ENCODE measurements at regions not wholly inside any gene's neighbourhood (a gene's known extent, or its start where the extent isn't known, plus 50 kb on each side); places are given as distances from the start of the nearest gene placed in this dataset.

DNA sequence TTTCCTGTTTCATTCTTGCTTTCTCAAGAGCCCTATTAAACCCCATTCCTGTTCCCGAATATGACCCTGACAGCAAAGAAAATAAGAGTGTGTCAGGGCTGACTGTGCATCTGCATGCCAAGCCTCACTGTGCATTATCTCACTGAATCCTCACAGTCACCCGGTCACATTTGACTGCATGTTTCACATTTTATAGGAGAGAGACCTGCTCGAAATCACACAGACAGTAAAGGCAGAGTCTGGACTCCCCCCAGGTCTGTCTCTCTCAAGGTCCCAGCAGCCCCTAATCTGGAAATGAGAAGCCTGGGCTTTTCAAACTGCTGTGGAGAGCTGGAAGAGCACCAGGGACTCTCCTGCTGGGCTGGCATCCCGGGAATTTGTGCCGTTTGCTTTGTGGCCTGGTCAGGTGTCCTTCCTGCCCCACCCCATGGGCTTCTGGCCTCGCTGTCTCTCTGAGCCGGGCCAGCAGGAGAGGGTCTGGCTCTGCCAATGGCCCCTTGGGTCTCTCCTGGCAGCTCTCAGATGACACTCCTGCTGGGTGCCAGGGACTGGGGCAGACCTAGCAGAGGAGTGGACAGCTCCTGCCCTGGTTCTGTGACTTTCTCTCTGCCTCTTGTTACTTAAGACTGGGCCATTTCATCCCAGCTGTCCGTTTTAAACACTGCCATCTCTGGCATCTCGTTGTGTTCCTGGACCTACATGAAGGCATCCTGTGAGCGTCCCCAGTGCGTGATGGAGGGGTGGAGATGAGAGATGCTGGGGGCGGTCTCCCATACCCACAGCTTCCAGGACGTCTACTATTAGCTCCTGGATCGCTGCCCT, 173.6 kb downstream of the ARHGAP12 start:
- no peak for DNase-seq

DNA sequence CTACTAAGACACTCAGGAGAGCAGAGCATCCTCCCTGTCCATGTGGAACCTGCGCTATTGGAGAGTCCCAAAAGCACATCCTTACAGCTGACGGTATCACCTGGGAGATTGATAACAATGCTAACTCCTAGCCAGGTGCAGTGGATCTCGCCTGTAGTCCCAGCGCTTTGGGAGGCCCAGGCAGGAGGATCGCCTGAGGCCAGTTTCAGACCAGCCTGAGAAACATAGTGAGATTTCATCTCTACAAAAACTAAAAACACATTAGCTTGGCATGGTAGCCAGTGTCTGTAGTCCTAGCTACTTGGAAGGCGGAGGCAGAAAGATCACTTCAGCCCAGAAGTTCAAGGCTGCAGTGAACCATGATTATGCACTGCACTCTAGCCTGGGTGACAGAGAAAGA, 174.9 kb downstream of the ARHGAP12 start:
- no peak for DNase-seq

DNA sequence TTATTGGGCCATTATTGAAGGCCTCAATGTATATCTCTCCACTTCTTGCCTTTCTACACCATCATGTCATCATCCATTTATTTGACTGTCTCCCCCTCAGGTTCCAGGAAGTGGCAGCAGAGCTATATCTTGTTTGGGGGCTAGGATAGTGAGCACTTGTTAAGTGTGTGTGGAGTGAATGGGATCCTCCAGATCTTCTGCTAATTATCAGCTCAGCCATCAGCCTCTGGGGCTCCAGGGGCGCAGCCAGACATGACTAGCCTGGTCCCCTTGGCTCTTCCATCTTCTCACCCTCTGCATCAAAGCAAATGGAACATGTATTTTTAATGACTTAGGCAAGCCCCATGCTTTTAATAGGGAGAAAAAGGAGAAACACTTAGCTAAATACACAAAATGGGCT, 176.5 kb downstream of the ARHGAP12 start:
- no peak for DNase-seq

DNA sequence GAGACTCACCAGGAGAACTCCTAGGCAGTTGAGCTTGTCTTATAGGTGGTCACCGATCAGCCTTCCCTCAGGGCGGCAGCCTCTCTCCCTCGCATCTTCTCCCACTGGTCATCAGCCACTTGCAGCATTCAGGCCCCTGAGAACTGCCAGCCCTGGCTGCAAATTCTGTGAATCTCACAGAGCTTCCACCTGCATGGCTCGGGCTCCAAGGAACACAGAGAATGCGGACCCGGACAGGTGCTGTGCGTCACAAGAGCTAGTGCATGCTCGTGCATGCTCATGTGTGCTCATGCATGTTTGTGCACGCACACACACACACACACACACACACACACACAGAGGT, 176.9 kb downstream of the ARHGAP12 start:
- no peak for DNase-seq

DNA sequence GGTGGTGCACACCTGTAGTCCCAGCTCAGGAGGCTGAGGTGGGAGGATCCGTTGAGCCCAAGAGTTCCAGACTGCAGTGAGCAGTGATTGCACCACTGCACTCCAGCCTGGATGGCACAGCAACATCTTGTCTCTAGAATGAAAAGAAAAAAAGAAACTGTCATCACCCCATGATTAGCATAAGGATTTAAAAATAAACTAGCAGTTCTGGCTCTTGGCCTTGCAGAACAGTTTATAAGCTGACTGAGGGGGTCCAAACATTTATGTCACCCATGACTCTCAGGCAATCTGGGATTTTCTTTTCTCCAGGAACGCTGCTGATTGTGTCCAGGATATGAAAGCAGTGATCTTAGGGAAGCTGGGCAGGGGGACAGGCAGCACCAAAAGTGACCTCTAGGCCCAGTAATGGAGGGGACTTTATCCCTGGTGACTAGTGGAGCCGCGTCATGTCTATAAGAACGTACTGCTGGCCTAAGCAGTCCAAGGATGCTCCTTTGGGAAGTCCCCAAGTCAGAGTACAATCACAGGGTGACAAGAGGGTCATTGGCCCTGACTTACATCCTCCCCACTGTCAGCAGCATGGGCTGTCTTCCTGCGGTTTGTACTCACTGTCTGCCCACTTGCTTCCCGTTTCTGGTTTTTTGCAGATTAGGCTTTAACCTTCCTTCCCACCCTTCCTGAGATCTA, 177.4 kb downstream of the ARHGAP12 start:
- DNase-seq = peak; percentile 33

DNA sequence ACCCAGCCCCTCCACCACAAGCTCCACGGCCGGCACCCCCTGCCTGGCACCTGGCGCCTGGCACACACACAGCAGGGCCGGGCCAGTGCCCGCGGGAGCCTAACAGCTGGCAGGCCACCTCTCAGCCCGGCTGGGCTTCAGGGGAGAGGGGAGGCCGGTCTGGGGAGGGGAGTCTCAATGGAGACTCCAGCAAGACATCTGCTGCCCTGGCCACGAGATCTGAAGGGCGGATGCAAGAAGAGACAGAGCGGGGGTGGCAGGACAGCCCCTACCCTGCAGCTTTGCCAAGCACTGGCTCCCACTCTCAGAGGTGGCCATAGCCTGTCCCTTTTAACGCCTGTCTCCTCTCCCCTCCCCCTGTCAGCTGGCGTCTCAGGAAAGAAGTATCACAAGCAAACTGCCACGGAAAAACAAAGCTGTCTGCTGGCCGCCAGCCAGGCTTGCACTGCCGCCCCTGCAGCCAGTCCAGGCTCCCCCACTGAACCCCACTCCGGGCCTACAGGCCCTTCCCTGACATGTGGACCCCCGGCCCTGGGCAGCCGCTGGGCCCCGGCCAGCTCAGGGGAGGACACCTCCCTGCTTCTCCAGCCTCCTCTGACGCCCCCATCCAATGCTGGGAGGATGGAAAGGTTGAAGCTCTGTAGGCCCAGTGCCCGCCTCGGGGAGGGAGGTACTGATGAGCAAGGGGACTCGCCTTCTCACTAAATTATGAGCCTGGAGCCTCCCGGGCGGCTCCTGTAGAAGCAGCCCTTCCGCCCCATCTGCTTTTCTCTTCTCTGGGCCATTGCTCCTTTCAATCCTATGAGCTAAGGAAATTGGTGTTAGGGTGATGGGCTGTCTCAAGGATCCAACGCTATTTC, 178.4 kb downstream of the ARHGAP12 start:
- no peak for DNase-seq

DNA sequence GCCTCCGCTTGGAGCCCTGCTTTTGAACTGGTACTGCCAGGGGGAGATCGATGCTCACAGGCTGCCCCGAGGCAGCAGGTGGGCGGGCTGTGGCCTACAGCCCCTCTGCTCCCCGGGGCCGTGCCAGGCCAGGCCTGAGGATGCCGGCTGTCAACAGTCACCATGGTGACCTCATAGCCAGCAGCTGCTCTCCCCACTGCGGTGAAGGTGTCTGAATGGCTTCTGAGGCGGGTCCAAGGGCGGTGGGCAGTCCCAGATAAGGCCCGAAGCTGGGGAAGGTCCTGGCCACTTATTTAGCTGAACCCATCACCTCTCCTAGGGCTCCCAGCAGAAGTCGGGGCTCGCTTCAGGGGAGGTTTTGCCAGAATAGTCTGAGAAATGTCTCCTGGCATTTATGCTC, 179.3 kb downstream of the ARHGAP12 start:
- no peak for DNase-seq

DNA sequence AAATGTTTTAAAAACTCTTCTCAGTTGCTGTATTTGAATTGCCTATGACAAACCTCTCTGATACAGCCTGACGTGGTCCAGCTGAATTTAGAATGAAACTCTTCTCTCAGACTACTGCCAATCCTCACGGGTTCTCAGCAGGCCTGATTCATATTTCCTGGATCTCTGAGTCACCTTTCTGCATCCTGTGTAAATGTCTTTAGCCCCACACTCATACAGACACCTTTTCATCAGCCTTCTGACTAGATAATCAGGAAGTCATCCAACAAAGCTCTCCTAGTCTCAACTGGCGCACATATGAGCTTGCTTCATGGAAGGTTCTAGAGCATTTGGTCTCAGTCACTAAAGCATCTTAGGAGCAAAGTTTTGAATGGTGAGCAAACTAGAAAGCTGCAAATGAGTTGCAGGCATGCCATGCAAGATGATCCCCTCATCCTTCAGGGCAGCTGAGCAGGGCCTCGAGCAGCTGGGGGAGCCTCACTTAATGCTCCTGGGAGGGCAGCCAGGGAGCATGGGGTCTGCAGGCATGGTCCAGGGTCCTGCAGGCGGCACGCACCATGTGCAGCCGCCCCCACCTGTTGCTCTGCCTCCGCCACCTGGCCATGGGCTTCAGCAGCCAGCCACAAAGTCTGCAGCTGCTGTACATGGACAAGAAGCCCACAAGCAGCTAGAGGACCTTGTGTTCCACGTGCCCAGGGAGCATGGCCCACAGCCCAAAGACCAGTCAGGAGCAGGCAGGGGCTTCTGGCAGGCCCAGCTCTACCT, 182.8 kb downstream of the ARHGAP12 start:
- DNase-seq = no peak

DNA sequence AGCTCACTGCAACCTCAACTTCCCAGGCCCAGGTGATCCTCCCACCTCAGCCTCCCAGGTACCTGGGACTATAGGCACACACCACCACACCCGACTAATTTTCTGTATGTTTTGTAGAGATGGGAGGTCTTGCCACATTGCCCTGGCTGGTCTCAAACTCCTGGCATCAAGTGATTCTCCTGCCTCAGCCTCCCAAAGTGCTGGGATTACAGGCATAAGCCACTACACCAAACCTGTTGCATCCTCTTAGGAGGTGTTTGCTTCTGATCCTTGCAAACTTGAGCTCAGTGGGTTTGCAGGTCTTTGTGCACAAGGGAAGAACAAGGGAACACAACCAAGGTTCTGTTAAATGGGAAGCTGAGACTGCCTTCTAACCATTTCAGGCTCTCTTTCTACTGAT, 184.6 kb downstream of the ARHGAP12 start:
- DNase-seq = no peak

DNA sequence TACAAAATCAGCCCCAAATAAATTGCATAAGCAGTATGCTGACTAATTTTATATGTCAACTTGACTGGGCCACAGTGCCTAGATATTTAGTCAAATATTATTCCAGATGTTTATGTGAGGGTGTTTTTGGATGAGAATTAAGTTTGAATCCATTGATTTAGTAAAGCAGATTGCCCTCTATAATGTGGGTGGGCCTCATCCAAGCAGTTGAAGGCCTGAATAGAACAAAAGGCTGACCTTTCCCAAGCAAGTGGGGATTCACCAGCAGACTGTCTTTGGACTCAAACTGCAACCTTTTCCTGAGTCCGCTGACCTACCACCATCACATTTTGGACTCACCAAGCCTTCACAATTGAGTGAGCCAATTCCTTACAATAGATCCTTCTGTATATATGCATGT, 186.4 kb downstream of the ARHGAP12 start:
- DNase-seq = no peak

DNA sequence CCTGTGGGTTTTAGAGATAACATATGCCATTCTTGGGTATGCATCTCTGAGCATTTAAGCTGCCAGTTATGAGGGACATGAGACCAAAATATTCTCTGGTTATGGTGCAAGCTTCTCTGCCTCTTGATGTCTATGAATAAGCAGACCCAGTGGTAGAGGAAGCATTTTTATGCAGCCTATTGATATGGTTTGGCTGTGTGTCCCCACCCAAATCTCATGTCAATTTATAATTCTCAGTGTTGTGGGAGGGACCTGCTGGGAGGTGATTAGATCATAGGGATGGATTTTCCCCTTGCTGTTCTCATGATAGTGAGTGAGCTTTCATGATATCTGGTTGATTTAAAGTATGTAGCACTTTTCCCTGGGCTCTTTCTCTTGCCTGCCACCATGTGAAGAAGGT, 187.2 kb downstream of the ARHGAP12 start:
- DNase-seq = no peak

DNA sequence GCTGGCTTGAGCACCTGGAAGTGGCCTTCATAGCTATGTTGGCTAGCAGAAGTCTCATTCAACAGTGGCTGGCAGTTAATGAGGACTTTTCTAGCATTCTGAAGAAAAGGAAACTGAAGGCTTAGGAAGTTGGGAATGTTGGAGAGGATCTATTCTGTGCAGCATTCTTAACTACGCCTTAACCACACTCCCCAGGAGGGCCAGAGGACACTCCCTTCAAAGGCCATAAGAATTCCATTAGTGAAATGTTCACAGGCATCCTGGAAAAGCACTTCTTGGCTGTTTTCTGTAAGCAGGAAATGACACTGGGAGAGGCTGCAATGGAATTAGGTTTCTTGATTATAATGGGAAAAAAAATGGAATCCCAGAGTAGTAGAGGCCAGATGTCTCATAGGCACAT, 188.9 kb downstream of the ARHGAP12 start:
- DNase-seq = no peak

DNA sequence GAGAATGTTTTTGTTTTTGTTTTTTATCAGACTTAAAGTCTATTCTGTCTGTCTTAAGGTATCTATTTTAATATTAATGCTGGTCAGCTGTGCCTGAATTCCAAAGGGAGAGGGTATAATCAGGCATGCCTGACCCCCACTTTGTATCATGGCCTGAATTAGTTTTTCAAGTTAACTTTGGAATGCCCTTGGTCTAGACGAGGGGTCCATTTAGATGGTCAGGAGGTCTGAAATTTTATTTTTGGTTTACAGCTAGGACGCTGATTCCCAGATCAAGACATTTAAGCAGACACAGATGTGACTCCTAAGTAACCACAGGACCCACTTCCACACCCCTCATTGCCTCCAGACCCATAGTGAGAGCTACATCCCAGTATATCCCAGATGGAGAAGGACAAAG, 189.5 kb downstream of the ARHGAP12 start:
- no peak for DNase-seq

DNA sequence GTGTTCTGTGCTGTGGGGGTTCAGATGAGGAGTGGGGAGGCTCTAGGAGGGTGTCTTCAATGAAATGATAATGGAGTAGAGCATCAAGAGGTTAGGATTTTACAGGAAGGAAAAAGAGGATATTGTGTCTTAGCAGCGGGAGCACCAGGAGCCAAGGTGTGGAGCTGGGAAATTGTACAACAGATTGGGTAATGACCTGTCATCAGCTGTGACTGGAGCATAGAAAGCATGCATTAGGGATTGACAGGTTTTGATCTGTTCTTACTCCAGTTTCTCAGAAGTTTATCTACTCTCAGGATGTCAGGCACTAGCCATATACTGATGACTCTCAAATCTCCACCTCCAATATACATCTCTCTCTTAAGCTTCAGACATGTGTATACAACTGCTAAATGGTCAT, 196.9 kb downstream of the ARHGAP12 start:
- no peak for DNase-seq

DNA sequence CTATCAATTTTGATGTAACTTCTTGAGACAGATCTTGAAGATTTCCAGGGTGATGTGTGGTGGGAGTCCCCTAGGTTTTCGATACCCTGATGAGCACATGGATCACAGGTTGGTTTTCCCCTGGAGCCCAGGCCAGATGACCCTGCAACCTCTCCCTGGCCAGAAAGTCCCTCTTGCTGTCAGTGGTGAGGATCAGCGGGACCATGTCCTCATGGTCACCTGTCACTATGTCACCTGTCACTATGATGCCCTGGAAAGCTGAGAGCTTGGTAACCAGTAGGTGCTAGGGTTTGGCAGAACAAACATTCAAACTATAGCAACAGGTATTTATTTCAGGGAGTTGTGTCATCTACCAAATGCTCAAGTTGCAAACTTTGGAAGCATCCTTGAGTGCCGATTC, 197.9 kb downstream of the ARHGAP12 start:
- no peak for DNase-seq

DNA sequence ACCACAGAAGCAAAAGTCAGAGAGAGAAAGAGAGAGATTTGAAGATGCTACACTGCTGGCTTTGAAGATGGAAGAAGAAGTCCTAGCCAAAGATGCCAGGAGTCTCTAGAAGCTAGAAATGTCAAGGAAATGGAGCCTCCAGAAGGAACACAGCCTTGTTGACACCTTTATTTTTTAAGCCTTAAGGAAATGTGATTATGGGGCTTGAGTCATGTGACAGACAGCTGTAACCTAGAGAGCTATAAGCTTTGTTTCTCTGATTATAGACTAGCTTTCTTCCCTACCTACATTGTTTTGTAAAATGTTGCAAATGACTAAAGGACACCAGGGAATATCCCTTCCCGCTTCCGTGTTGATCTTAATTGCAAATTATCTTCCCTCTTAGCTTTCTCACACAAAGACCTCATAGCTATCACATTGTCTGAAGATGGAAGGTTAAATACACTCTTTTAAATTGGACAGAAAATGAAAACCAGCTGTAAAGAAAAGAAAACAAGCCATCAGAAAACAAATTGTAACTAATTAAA, 199.9 kb downstream of the ARHGAP12 start:
- no peak for DNase-seq

DNA sequence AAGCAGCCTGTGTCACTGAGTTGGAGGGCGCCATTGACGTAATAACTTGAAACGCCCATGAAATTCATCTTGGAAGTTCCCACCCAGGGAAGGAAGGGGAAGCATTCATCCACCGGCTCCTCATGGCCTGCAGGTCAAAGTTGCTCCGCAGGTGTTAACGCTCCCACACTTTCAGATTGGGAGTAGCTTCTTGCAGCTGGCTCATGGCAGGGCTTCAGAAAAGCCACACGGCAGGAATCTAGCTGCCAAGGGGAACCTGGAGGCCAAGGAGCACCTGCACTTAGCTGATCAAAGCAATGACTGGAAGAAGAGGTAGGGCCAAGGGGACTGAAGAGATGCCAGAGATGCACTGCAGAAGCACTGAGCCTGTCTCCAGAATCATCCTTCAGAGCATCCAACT, 203.2 kb downstream of the ARHGAP12 start:
- no peak for DNase-seq

DNA sequence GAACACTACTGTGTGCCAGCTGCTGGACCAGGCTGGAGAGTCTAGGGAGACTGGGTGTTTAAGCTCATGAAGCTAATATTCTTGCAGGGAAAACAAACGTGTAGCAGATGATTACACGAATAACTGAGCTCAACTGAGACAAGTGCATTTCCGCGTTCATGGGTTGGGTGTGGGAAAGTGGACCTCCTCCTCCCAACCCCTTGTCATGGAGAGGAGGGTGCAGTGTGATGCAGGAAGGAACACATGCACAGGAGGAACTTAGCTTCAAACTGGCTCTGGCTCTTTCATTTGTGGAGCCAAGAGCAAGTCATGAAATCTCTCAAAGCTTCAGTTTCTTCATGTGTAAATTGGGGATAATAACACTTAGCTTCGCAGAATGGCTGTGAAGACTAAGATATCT, 204.3 kb downstream of the ARHGAP12 start:
- no peak for DNase-seq

DNA sequence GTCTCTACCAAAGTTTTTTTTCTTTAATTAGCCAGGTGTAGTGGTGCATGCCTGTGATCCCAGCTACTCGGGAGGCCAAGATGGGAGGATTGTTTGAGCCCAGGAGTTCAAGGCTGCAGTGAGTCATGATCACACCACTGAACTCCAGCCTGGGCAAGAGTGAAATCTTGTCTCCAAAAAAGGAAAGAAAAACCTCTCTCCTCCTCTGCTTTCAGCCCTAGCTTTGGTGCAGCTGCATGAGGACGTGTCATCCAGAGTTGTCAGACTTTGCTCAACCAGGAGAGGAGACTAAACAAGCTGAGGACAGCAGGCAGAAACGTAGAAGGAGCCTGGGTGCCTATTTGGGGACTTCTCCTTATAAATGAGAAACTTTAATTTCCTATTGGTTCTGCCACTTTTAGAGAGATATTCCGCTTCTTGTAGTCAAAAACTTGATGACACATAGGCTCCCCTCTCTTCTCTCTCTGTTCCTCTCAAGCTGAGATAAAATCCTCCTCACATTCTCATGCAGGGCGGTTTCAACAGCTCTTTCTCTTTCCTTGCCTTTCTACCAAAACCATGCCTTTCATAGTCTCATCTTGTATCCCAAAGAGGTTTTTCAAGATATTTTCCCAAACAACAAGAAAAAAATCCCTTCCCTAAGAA, 205.4 kb downstream of the ARHGAP12 start:
- DNase-seq = no peak

DNA sequence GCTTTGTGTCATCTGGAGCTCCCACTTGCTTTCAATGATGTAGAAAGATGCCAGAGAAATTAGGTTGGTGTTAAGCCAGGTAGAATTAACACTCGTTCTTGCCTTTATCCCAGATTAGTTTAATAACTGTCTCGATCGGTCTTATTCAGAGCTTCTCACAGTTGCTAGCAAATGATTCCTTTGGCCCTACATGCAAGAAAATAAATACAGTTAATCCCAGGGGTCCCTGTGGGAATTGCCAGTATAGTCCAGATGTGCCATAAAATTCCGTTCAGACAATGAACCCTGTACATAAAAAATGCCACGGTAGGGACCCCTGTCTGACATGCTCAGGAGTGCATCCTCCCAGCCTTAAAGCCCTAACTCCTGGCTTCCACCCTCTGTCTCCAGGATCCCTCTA, 207.5 kb downstream of the ARHGAP12 start:
- no peak for DNase-seq

DNA sequence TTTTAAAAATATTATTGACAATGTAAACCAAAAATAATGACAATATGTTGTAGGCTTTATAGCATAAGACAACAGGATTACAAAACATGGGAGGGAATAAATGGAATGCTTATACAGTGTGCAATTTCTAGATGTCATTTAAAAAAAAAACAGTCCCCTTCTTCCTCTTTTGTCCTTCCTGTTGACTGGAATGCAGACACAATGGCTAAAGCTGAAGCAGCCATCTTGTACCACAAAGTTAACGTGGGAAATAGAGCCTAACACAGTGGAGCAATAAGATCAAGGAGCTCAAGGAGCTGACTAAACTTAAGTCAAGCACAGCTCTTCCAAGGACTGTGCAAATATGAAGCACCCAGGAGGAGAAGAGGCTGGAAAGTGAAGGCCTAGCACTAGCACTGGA, 208.1 kb downstream of the ARHGAP12 start:
- DNase-seq = no peak

DNA sequence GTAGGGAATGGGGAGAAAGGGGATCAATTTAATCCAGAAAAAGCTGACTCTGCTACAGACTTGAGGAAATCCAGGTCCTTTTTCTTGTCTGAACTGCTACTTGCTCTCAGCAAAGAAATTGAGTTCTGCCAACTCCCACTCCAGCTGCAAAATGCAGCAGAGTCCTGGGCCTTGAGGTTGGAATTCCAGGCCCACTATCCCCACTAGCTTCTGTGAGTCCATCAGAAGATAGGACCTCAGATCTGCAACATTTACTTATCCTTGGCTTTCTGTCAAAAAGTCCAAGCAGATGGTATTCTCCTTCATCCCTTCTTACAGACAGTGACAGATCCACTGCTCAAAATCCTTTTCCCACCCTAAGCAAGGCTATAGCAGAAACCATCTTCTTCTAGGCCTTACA, 219.2 kb downstream of the ARHGAP12 start:
- no peak for DNase-seq

All from KG1 (cell line).